GM12864 (cell line): ENCODE measurements at regions not wholly inside any gene's neighbourhood (a gene's known extent, or its start where the extent isn't known, plus 50 kb on each side); places are given as distances from the start of the nearest gene placed in this dataset.
"Not testable (repeated sequence)": the region's sequence is repeated elsewhere in the genome, so short reads cannot be mapped to it uniquely, and the experiment has no call there.

Experiments used
- DNase-seq: peaks from one replicate; pipeline ENCODE4 v3.0.0-alpha.2; 2011; ENCODE audit warnings: low read depth
- H3K4me3 ChIP-seq: 2 replicates; pipeline ENCODE4 v1.5.1; 2011; ENCODE audit warnings: mild to moderate bottlenecking, low read depth, low read length, control low read depth
- TF ChIP-seq, protein P1 (sequence below): IDR thresholded peaks from 2 replicates; pipeline ENCODE4 v1.5.1; 2011; ENCODE audit warnings: low read depth, mild to moderate bottlenecking, moderate library complexity, low read length, control low read depth, inconsistent platforms; ENCODE audit errors: missing control alignments

DNA sequence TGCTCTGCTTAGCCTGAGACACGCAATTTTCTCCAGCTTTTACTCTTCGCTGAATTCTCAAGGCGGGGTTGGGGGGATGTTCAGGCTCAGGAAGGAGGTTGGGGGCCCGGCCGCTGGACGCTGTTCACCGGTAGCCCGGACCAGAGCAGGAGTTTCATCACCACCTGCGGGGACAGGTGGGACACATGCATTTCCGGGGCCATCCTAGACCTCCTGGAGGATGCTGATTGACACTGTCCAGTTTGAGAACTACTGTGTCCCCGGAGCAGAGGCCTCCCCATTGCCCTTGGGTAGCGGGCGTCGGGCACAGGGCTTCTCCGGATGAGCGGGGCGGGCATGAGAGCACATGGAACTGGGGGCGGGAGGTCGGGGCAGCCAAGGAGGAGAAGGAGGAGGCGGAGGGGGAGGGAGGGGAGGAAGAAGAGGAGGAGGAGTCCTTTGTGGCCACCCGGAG lies 144.0 kb upstream of the GRK3 start:
- H3K4me3 ChIP-seq = peak overlapping the region; percentile 46
- TF ChIP-seq, protein P1, sequence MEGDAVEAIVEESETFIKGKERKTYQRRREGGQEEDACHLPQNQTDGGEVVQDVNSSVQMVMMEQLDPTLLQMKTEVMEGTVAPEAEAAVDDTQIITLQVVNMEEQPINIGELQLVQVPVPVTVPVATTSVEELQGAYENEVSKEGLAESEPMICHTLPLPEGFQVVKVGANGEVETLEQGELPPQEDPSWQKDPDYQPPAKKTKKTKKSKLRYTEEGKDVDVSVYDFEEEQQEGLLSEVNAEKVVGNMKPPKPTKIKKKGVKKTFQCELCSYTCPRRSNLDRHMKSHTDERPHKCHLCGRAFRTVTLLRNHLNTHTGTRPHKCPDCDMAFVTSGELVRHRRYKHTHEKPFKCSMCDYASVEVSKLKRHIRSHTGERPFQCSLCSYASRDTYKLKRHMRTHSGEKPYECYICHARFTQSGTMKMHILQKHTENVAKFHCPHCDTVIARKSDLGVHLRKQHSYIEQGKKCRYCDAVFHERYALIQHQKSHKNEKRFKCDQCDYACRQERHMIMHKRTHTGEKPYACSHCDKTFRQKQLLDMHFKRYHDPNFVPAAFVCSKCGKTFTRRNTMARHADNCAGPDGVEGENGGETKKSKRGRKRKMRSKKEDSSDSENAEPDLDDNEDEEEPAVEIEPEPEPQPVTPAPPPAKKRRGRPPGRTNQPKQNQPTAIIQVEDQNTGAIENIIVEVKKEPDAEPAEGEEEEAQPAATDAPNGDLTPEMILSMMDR = no peak
- DNase-seq = no peak

DNA sequence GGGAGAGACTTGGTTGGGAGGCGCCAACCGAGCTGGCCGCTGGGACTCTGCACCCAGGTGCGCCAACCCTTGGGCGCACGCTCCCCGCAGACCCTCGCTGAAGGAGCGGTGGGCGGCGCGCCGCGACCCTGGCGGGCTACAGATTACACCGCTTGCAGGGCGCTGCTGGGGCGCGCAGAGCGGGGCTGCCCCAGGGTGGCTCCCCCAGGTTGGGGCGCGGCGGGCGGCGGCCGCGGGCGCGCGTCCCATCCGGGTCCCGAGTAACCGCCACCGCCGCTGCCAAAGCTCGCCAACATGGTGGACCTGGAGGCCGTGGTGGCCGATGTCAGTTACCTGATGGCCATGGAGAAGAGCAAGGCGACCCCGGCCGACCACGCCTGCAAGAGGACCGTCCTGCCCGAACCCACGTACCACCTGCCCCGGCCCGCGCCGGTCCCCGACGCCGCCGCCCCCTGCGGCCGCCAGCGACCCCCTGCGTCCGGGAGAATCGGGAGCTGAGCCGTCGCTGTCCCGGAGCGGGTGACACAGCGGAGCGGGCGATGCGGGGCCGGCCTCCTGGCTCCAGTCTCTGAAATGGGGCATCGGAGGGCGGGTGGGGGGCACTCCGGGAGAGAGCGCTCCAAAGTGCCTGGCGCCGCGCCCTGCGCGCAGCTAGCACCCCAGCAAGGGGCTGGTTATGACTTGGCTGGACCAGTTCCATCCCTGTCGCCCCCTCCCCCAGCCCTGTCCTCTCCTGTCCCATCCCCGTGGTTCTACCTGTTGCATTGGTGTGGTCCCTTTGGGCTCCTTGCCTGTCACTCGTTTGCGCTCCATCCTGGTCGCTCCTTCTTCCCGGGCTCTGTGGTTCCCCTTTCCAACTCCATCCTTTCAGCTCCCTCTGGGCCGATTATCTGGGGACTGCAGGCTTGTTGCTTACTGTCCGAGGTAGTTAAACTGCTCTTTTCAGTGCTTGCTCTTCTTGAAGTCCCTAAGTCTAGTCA lies 143.3 kb upstream of the GRK3 start:
- peak overlapping the region; percentile 46 for H3K4me3 ChIP-seq
- TF ChIP-seq, protein P1 = no peak
- DNase-seq = no peak

DNA sequence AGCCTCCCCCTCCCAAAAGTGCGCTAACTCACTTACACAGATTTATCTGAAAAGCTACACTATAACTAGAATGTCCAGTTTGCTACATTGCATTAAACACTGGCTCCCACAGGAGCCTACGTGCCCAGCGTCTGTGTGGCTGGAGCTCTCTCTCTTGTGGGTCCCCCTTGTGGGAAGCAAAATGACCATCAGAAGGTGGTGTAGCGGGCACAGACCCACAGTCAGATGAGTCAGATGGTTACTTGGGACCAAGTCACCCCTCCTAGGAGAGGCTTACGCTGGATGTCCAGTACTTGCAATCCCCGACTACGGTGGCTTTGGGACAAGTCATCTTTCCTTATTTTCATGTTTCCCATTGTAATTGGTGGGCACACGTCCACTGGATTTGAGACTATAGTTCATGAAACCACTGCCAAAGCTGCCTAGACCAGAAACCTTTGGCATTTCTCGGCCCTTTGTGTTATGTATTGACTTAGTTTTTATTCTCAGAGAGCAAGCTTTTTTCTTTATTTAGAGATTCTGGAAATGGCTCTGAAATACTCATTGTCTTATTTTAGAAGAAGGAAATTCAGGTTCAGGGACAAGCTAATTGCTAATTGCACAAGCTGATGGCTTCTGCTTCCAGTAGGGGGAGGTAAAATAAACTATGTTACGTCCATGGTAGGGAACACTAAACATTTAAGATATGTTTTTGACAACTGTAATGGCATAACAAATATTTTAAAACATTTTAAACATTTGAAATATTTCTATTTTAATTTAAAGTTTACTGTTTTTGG lies 137.8 kb upstream of the GRK3 start:
- DNase-seq = not testable (repeated sequence)

DNA sequence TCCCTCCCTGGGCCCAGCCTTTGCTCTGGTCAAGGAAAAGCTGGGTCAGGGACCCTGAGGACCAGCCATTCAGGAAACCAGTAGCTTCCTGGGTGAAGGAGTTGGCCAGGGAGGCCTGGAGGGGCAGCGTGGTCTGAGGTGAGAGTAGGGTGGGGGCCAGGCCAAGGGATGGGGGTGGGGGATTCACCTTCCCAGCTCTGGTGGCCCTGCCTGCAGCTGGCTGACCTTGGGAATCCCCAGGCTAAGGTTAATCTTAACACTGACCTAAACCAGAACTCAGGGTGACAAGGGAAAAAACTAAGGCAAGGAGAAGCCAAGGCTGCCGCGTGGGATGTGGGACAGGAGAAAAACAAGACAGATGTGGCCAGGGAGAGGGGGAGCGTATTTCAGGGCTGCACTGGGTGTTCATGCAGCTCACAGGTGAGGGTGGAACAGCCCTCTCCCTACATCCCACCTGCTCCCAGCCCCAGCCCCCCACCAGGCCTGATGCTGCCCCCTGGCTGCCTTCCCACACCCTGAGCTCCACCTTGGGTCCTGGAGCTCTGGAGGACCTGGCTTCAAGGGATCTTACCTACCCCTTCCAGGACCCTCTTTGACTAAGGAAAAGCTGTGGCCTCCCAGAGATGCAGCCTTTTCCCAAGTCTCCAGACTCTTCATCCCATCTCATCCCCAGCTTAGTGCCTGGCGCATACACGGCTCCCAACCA lies 132.7 kb upstream of the GRK3 start:
- not testable (repeated sequence) for DNase-seq, H3K4me3 ChIP-seq

More for the DNA sequence above, 137.8 kb upstream of the GRK3 start:
- H3K4me3 ChIP-seq = not testable (repeated sequence)
- TF ChIP-seq, protein P1 = peak; percentile 27

DNA sequence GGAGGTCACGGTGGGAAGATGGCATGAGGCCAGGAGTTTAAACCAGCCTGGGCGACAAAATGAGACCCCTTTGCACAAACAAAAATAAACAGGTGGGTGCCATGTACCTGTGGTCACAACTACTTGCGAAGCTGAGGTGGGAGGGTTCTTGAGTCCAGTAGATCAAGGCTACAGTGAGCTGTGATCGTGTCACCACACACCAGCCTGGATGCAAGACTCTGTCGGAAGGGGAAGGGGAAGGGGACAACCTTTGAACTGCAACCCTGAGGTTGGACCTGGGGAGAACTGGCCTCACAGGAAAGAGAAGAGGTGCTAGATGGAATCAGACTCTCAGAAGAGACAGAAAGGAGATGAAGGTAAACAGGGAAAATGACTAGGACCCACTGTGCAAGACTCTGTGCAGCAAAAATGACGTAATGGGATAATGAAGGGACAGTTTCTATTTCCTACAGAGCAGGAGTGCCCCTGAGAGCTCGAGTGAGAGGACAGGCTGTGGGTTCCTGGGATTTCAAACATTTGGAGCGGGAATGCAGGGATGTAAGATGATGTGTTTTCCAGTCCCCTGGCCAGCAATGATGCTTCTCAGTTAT lies 131.0 kb upstream of the GRK3 start:
- not testable (repeated sequence) for DNase-seq, H3K4me3 ChIP-seq

DNA sequence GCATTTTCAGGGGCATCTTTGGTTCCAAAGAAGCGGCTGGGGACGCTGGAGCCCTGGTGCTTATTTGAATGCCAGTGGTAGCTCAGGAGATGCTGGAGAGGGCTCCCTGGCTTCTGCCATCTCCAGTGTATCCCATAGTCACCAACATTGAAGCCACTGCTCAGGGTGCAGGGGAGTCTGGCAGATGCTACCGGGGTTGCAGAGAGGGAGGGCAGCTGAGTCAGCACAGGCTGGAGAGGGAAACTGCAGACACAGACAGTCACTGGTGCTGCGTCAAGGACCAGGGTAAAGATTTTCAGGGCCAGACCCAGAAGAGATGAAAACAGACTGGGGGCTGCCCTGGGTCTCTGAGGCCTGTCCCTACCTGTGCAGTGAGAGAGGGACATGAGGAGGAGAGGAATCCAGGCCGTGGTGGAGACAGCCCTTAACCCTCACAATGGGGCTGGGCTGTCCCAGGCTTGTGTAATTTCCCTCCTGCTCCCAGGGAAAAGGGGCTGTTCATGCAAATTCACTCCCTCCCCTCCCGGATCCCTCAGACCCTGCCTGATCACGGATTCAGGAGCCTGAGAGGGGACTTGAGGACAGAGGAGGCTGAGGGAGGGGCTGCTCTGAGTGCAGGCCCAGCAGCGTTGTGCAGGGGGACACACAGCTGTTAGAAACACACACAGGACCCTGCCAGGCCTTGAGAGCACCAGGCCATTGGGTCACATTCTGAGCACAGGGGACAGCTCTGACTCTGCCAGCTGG lies 126.9 kb upstream of the GRK3 start:
- TF ChIP-seq, protein P1 = no peak
- no peak for DNase-seq
- H3K4me3 ChIP-seq = no peak overlapping the region

DNA sequence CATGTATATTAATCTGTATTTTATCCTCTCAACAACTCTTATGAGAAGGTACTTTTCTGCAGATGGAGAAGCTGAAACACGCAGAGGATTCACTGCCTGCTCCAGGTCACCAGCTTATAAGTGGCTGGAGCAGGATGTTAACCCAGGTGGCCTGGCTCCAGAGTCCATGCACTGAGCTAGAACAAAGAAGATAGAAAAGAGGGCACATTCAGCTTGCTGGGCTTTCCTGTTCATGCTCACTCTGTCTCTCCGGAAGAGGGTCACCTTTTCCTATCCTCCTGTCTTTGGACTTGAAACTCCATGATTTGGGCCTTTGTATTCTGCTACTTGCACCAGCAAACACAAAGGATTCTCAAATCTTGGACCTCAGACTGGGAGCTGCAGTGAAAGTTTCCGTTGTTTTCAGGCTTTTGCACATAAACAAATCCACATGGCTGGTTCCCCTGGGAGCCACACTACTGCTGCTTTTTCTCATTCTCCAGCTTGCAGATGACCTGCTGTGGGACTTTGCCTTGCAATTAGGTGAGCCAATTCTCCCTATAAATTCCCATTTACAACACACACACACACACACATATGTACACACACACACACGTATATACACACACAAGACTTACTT lies 117.3 kb upstream of the GRK3 start:
- DNase-seq = no peak
- H3K4me3 ChIP-seq = peak overlapping the region; percentile 96
- TF ChIP-seq, protein P1 = no peak
